ENCODE measurements at regions not wholly inside any gene's neighbourhood (a gene's known extent, or its start where the extent isn't known, plus 50 kb on each side); places are given as distances from the start of the nearest gene placed in this dataset.

DNA sequence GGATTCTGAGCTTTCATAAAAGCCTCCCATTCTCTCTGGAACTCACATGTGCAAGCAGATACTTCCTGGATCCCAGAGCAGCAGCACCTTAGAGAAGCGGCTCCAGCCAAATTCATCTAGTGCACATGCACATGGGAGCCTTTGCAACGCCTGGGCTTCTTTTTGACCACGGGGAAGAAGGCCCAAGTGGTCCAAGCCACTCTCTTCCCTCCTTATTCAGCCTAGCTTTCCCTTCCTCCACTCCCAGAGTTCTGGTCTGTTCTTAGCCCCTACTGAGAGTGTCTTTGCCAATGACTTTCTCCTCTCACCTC is 118.7 kb downstream of the ZNF365 start:
- TF ChIP-seq, protein P1, sequence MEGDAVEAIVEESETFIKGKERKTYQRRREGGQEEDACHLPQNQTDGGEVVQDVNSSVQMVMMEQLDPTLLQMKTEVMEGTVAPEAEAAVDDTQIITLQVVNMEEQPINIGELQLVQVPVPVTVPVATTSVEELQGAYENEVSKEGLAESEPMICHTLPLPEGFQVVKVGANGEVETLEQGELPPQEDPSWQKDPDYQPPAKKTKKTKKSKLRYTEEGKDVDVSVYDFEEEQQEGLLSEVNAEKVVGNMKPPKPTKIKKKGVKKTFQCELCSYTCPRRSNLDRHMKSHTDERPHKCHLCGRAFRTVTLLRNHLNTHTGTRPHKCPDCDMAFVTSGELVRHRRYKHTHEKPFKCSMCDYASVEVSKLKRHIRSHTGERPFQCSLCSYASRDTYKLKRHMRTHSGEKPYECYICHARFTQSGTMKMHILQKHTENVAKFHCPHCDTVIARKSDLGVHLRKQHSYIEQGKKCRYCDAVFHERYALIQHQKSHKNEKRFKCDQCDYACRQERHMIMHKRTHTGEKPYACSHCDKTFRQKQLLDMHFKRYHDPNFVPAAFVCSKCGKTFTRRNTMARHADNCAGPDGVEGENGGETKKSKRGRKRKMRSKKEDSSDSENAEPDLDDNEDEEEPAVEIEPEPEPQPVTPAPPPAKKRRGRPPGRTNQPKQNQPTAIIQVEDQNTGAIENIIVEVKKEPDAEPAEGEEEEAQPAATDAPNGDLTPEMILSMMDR (IDR thresholded peaks at IDR 0.05) = no peak
- no peak for TF ChIP-seq POLR2A (IDR thresholded peaks at IDR 0.05)

Data from body of pancreas (tissue), 4 donors.